GM18867 (cell line): ENCODE measurements at regions not wholly inside any gene's neighbourhood (a gene's known extent, or its start where the extent isn't known, plus 50 kb on each side); places are given as distances from the start of the nearest gene placed in this dataset.
"Not testable (repeated sequence)": the region's sequence is repeated elsewhere in the genome, so short reads cannot be mapped to it uniquely, and the experiment has no call there.

Experiments used
- ATAC-seq: cut with Tn5 transposase; IDR thresholded peaks from one replicate; pipeline ENCODE4 v1.9.1; 2021; ENCODE audit warnings: mild to moderate bottlenecking, moderate library complexity; ENCODE audit not compliant: unreplicated experiment

GRCh38 chr5:125913200-125913599 lies 510.0 kb upstream of the GRAMD2B start:
- no peak for ATAC-seq

DNA sequence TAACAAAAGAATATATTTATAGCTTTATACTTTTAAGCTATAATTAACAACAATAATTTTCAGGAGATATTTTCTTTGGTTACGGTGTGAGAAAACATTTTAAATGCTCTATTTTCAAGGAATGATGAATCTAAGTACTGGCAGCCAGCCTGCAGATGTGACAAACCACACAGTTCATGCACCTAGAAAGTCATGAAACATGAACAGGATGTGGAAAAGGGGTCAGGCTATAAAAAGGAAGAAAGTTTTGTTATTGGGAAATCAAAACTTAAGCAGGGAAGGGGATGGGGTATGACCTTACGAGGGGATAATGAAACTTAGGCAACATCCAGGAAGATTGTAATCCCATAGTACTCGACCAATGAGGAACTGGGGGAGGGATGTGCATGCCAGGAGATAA lies 508.7 kb upstream of the GRAMD2B start:
- ATAC-seq, result no peak

DNA sequence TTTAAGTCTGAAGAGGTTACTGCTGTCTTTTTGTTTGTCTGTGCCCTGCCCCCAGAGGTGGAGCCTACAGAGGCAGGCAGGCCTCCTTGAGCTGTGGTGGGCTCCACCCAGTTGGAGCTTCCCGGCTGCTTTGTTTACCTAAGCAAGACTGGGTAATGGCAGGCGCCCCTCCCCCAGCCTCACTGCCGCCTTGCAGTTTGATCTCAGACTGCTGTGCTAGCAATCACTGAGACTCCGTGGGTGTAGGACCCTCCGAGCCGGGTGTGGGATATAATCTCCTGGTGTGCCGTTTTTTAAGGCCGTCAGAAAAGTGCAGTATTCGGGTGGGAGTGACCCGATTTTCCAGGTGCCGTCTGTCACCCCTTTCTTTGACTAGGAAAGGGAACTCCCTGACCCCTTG lies 499.3 kb upstream of the GRAMD2B start:
- not testable (repeated sequence) for ATAC-seq

- ATAC-seq, result no peak
Observed at GRCh38 chr5:125926172-125926571, 497.0 kb upstream of the GRAMD2B start.

DNA sequence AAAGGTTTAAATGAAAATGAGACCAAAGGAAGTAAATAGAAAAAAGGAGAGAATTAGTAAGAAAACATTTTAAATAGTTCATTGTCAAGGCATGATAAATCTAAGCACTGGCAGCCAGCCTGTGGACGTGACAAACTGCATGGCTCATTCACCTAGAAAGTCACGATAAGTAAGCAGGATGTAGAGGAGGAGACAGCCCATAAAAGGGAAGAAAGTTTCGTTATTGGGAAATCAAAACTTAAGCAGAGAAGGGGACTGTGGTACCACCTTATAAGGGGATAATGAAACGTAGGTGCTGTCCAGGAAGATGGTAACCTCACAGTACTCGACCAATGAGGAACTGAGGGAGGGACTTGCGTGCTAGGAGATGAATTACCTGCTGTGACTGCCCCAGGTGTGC lies 494.5 kb upstream of the GRAMD2B start:
- no peak for ATAC-seq

- no peak for ATAC-seq
Observed at GRCh38 chr5:125950012-125950615, 473.1 kb upstream of the GRAMD2B start.

GRCh38 chr5:125961150-125961549 lies 462.1 kb upstream of the GRAMD2B start:
- peak; percentile 99 for ATAC-seq

GRCh38 chr5:125965577-125965976 lies 457.6 kb upstream of the GRAMD2B start:
- no peak for ATAC-seq

DNA sequence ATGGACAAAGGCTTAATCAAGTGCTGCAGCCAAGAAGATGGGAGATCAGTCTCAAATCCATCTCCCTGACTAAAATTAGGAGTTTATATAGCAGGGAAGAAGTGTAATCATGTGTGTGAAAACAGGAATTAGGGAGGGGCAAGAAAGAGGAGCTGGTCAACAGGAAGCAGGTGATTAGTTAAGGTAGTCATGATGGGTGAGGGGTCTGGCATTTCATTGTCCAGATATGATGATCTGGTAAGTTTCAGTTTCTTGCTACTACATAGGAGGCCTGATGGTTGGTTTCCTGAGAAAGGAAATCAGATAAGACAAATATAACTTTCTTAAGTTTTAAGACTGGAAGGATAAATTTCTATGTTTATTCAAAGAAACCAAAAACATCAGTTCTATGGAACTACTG lies 455.6 kb upstream of the GRAMD2B start:
- ATAC-seq, result no peak

GRCh38 chr5:125969011-125969813 lies 454.0 kb upstream of the GRAMD2B start:
- ATAC-seq, result no peak

DNA sequence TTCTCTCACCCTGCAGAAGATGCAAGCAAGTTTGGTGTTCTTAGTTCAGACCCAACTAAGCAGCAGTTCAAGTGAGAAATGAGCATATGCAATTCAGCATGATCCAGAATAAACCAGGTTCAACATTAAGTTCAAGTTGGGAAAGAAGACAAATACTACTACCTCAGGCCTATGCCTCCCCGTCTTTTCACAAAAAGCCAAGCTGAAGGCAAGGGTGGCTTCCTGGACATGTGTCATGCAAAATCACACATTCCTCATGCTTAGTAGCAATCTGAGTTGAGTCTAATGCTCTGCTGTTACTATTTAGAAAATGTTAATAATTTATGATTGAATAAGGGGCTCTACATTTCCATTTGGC lies 453.4 kb upstream of the GRAMD2B start:
- ATAC-seq, result no peak

DNA sequence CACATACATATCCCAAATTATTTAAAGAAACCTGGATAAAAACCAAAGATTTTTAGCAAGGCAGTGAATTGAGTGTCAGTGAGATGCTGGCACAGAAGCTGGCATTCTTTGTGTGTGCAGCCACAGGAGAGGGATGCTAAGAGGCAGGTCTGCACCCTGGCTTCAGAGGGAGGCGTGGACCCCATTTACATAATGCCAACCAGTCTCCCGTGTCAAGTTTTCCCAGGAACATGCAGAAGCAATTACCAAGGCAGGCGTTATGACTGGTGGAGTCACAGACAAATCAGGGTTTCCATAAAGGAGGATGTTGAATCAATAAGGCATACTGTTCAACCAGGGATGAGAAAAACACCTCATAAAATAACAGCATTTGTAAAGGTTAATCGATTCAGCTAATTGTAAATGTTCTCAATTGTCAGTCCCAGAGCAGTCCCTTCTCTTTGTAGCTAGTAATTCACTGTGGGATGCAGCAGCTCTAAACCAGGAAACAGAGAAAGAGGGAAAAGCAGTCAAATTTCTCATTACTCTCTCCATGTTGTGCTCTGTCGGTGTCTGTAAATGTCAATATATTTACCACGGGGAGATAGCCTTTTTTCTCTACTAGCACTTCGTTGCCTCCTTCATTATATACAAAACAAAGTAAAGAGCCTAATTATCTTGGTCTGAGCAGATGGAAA lies 452.4 kb upstream of the GRAMD2B start:
- no peak for ATAC-seq

DNA sequence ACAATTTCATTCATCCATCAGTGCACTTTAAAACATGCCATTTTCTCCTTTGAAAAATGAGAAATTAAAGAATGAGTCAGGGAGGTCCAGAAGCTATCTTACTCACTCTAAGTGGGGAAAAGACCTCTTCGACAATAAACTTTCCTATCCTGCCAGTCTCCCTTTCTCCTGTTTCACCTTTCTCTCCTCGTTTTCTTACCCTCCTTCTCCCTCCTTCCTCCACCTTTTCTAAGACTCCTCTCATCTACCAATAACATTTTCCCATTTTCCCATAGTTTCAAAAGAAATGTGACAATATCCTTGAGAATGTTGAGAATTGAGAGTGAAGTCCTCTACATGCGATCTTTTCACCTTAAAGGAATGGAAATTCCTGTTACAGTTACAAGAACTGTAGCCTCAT lies 450.5 kb upstream of the GRAMD2B start:
- ATAC-seq, result no peak

- no peak for ATAC-seq
Observed at GRCh38 chr5:125974679-125975078, 448.5 kb upstream of the GRAMD2B start.

DNA sequence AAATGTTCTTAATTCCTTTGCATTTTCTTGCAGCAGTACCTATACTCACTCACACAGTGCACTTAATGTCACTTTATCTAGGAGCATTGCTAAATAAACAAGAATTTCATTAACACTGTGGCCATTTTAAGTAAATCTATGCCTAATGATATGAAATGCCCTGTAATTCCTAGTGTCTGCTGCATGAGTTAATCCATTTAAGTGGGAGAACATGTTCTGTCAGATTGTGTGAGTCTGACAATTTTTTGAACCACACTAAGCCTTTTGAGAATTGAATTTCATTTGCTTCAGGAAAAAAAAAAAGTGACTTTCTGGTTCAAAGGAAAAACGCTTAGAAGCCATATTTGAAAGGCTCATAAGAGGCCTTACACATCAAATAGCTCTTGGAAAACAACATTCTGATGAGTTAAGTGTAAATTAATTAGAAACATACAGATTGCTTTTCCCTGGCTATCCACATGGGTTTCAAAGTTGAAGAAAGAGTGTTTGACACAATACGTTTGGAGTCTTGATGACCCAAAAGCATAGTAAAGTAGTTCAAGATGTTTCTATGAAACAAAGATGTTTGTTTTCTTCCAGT lies 446.7 kb upstream of the GRAMD2B start:
- ATAC-seq, result no peak

GRCh38 chr5:125978015-125978414 lies 445.2 kb upstream of the GRAMD2B start:
- ATAC-seq, result no peak

DNA sequence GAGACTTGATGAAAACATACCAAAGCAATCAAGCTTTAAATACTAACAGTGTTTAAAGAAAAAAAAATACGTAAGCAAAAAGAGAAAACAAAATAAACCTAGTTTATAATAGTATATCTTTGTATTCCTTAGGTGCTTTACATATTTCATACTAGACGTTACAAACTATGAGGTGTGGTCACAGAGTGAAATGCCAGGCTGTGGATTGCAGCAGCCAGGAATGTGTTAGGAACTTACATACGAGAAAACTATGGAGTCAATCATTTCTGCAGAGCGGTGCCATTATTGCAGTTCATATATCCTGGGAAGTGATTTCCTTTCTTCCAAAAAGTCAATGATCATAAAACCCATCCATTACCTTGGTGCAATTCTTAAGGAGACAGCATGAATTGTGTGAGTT lies 443.6 kb upstream of the GRAMD2B start:
- ATAC-seq, result no peak

DNA sequence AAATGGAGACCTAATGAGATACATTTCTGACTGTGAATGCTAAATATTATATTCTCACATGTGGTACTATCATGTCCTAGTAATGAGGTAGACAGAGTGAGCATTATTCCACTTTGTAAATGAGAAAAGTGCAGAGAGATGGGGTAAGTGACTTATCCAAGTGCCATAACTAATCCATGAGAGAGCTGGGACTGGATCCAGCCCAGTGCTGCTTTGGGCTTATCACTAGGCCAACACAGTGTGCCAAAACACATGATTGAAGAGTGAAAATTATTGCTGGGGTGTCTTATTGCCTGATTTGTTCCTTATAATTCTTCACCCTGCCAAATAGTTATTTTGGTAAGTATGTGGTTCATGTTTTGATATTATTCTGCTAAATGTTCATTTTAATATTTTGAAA lies 442.2 kb upstream of the GRAMD2B start:
- no peak for ATAC-seq

- ATAC-seq, result no peak
Observed at GRCh38 chr5:125987677-125988255, 435.4 kb upstream of the GRAMD2B start.

GRCh38 chr5:125992050-125992449 lies 431.2 kb upstream of the GRAMD2B start:
- no peak for ATAC-seq

GRCh38 chr5:125999271-126000030 lies 423.8 kb upstream of the GRAMD2B start:
- ATAC-seq, result not testable (repeated sequence)
